ENCODE measurements at regions not wholly inside any gene's neighbourhood (a gene's known extent, or its start where the extent isn't known, plus 50 kb on each side); places are given as distances from the start of the nearest gene placed in this dataset.

GRCh38 chr18:22052405-22053105 lies 116.8 kb upstream of the GATA6 start (continued):
- TF ChIP-seq DZIP1 (CRISPR knock-in tag; IDR thresholded peaks at IDR 0.05) (no peak), ZNF740 (CRISPR knock-in tag; IDR thresholded peaks at IDR 0.05) (no peak)

GRCh38 chr18:22055466-22056238 lies 113.7 kb upstream of the GATA6 start:
- ChIA-PET CTCF (ENCODE audit: low intra/inter-chr PET ratio, low total read pairs) (no interaction called here), POLR2A (no interaction called here)
- no peak overlapping the region for H3K27ac ChIP-seq (ENCODE audit: extremely low read length, insufficient read depth, low read length)
- DNase-seq (ENCODE audit: low spot score): no peak
- H3K4me2 ChIP-seq (ENCODE audit: low read depth, low read length): no peak overlapping the region
- no peak for FAIRE-seq
- ATAC-seq: no peak
- H3K36me3 ChIP-seq (replicated peaks in 1 of 2; ENCODE audit: control insufficient read depth in 1 of 2, insufficient read depth in 2 of 2, low read length in 2 of 2): no peaks in the 10 kb centered on the region
- peaks cover 45% of the 10 kb centered on the region for H3K4me1 ChIP-seq (ENCODE audit: insufficient read depth, low read length)
- H3K79me2 ChIP-seq (ENCODE audit: insufficient read depth, low read length): no peaks in the 10 kb centered on the region
- 77% methylated on average over 3 of the region's 3 CpGs for WGBS (ENCODE audit: low lambda C conversion rate)
- intact Hi-C loops (cut with micrococcal nuclease; ENCODE audit: unreplicated experiment) (no loop called here), in situ Hi-C loops (cut with HindIII; ENCODE audit: extremely low pct_ligation_motif_present, low pct_unique_long_range_greater_than_20kb) (no loop called here)
- no peak overlapping the region for H3K4me3 ChIP-seq (replicated peaks in 1 of 3; ENCODE audit: insufficient read depth in 1 of 3, low read depth in 2 of 3, low read length in 3 of 3)
- H4K20me1 ChIP-seq (ENCODE audit: insufficient read depth, low read length): no peaks in the 10 kb centered on the region
- BruUV-seq (replicated peaks): no TSS peak
- no peaks in the 10 kb centered on the region for H3K9me3 ChIP-seq (ENCODE audit: low read length)
- TF ChIP-seq LCORL (IDR thresholded peaks at IDR 0.05): no peak
- no peak for TF ChIP-seq LCORL (CRISPR knock-in tag; IDR thresholded peaks at IDR 0.05)
- TF ChIP-seq ZSCAN20 (CRISPR knock-in tag; IDR thresholded peaks at IDR 0.05; ENCODE audit: borderline replicate concordance): no peak
- no peak for TF ChIP-seq ZNF766 (CRISPR knock-in tag; IDR thresholded peaks at IDR 0.05; ENCODE audit: borderline replicate concordance)
- TF ChIP-seq GFI1 (CRISPR knock-in tag; IDR thresholded peaks at IDR 0.05; ENCODE audit: borderline replicate concordance): no peak
- no peak for TF ChIP-seq SIX1 (CRISPR knock-in tag; IDR thresholded peaks at IDR 0.05; ENCODE audit: borderline replicate concordance)
- TF ChIP-seq ZNF644 (CRISPR knock-in tag; IDR thresholded peaks at IDR 0.05; ENCODE audit: low read depth): no peak
- no peak for TF ChIP-seq ZNF740 (CRISPR knock-in tag; IDR thresholded peaks at IDR 0.05)
- no peak for TF ChIP-seq ZFP36L2 (CRISPR knock-in tag; IDR thresholded peaks at IDR 0.05)
- TF ChIP-seq SUZ12 (IDR thresholded peaks at IDR 0.05; ENCODE audit: low read depth, low read length): no peak
- no peak for TF ChIP-seq ZNF768 (CRISPR knock-in tag; IDR thresholded peaks at IDR 0.05)
- TF ChIP-seq ZNF580 (CRISPR knock-in tag; IDR thresholded peaks at IDR 0.05; ENCODE audit: borderline replicate concordance, low read depth): no peak
- TF ChIP-seq ZBTB46 (CRISPR knock-in tag; IDR thresholded peaks at IDR 0.05; ENCODE audit: borderline replicate concordance): no peak
- H3K9ac ChIP-seq (ENCODE audit: insufficient read depth, low read depth, low read length): no peak overlapping the region
- no peak overlapping the region for H2AFZ ChIP-seq (ENCODE audit: low read length)
- no peaks in the 10 kb centered on the region; a peak in 1 of 5 replicates for H3K27me3 ChIP-seq (ENCODE audit: control insufficient read depth in 1 of 2, insufficient read depth in 2 of 2, low read length in 2 of 2)
